Activated T-cell treated with anti-CD3 and anti-CD28 coated beads, Interleukin-2, amount 50 U/mL, for 72 hours (primary cell): ENCODE measurements at regions not wholly inside any gene's neighbourhood (a gene's known extent, or its start where the extent isn't known, plus 50 kb on each side); places are given as distances from the start of the nearest gene placed in this dataset.

ENCODE experiments used
- ATAC-seq, 2 donors: fragments of 150-1000 bp; cut with Tn5 transposase; replicated peaks in 1 of 2; 2 replicates each; pipeline ENCODE4 v1.10.0; 2021; ENCODE audit warnings: moderate library complexity in 2 of 2, mild to moderate bottlenecking in 1 of 2
- DNase-seq, 2 donors: peaks; one replicate each; pipeline ENCODE4 v3.0.0; 2021 to 2022; ENCODE audit warnings: mixed read lengths in 1 of 2
- H3K27ac Mint-ChIP-seq: one replicate; pipeline ENCODE4 v1.8.0; 2022; ENCODE audit warnings: mild to moderate bottlenecking, moderate library complexity, mixed read lengths
- H3K27me3 Mint-ChIP-seq: one replicate; pipeline ENCODE4 v1.8.0; 2022; ENCODE audit warnings: low read depth, mixed read lengths
- H3K36me3 Mint-ChIP-seq, 2 donors: one replicate each; pipeline ENCODE4 v1.8.0; 2022; ENCODE audit warnings: mixed read lengths in 2 of 2, mild to moderate bottlenecking in 1 of 2; ENCODE audit not compliant: insufficient read depth in 2 of 2
- H3K4me1 Mint-ChIP-seq: one replicate; pipeline ENCODE4 v1.8.0; 2022; ENCODE audit warnings: low read depth, mixed read lengths
- H3K4me3 Mint-ChIP-seq, 2 donors: one replicate each; pipeline ENCODE4 v1.8.0; 2022; ENCODE audit warnings: mild to moderate bottlenecking in 2 of 2, mixed read lengths in 2 of 2, moderate library complexity in 2 of 2
- H3K9me3 Mint-ChIP-seq, 2 donors: one replicate each; pipeline ENCODE4 v1.8.0; 2022; ENCODE audit warnings: mixed read lengths in 2 of 2

DNA sequence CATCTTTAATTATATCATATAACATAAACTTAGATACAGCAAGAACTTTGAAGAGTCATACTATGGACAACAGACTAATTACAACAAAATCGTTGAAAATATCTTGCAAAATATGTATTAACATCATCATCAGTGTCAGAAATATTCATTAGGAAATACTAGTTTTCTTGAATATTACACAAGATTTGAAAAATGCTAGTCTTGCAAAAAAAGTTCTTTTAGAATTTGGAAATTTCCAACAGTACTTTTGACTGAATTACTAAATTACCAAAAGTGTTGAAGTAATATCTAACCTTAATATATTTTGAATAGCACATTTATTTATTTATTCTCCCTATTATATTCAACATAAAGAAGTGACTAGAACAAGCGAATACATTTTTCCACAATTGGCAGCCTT, 1224.8 kb upstream of the EYS start:
- ATAC-seq (no peak), DNase-seq (no peak)
- Mint-ChIP-seq H3K4me1 (no peaks in the 10 kb centered on the region), H3K9me3 (peaks cover 5 to 11% of the 10 kb centered on the region in 2 donors), H3K36me3 (peaks cover 0 to 1% of the 10 kb centered on the region in 2 donors), H3K27me3 (no peaks in the 10 kb centered on the region), H3K4me3 (no peak overlapping the region), H3K27ac (no peak overlapping the region)

DNA sequence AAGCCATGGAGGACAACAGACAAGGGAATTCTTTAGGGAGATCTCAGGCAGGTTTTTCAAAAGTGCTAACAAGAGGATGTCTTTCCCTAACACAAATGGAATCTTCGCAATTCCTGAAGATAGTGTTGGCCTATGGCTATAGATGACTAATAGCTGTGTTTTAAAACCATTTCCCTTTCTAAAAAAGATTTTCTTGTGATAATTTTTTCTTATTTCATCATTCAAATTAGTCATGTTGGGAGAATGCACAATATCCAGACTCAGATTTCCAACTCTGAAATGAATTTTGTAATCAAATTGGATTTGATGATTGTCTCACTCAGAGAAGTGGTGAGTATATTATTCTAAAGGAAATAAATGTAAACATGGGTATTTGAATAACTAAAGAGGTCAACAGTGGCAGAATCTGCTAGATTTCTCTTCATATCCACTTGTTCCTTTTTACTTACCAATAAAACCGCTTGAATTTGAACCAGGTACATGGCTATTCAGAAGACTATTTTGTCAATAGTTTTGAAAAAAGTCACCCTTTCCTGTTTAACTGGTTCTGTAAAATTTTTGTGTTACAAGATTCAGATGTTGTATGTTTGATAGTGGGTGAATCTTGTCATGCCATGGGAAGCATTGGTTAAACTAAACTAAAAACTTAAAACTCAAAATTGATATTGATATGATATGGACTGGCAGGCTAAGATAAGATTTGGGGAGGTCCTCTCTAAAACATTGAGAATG, 1223.7 kb upstream of the EYS start:
- Mint-ChIP-seq H3K4me1 (no peaks in the 10 kb centered on the region), H3K36me3 (peaks cover 0 to 5% of the 10 kb centered on the region in 2 donors), H3K9me3 (peaks cover 4 to 11% of the 10 kb centered on the region in 2 donors), H3K4me3 (no peak overlapping the region), H3K27me3 (no peaks in the 10 kb centered on the region), H3K27ac (no peak overlapping the region)
- no peak for ATAC-seq
- no peak for DNase-seq

GRCh38 chr6:66926060-66926459, 1219.0 kb upstream of the EYS start:
- no peak overlapping the region for H3K27ac Mint-ChIP-seq
- DNase-seq = no peak
- H3K36me3 Mint-ChIP-seq = peaks cover 1 to 8% of the 10 kb centered on the region in 2 donors
- no peak overlapping the region for H3K4me3 Mint-ChIP-seq
- H3K4me1 Mint-ChIP-seq = no peaks in the 10 kb centered on the region
- no peak for ATAC-seq
- H3K27me3 Mint-ChIP-seq = no peaks in the 10 kb centered on the region
- peaks cover 15 to 19% of the 10 kb centered on the region in 2 donors for H3K9me3 Mint-ChIP-seq

GRCh38 chr6:66913657-66914056, 1206.6 kb upstream of the EYS start:
- DNase-seq = no peak
- H3K9me3 Mint-ChIP-seq = peaks cover 1 to 3% of the 10 kb centered on the region in 2 donors
- ATAC-seq = no peak
- H3K27ac Mint-ChIP-seq = no peak overlapping the region
- no peaks in the 10 kb centered on the region for H3K27me3 Mint-ChIP-seq
- H3K36me3 Mint-ChIP-seq = no peaks in the 10 kb centered on the region
- H3K4me1 Mint-ChIP-seq = no peaks in the 10 kb centered on the region
- H3K4me3 Mint-ChIP-seq = no peak overlapping the region

DNA sequence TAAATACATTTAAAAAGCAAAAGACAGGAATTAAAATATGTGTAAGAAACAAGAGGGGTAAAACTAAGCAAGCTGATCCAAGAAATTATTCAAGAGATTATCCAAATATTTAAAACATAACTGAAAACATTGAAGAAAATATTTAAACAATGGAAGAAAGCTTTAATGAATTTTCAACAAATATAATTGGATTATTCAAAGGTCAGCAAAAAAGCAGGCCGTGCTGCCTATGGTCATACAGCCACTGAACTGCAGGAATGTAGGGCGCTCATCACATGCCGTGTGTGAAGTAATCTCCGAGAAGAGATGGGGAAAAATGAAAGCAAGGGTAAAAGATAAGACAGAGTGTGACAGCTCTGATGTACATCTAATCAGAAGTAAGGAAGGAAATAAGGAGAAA, 1195.4 kb upstream of the EYS start:
- peaks cover 0 to 4% of the 10 kb centered on the region in 2 donors for H3K36me3 Mint-ChIP-seq
- H3K27me3 Mint-ChIP-seq = no peaks in the 10 kb centered on the region
- ATAC-seq (no peak), DNase-seq (no peak)
- no peaks in the 10 kb centered on the region for H3K4me1 Mint-ChIP-seq
- H3K27ac Mint-ChIP-seq = no peak overlapping the region
- H3K9me3 Mint-ChIP-seq = peaks cover 6 to 8% of the 10 kb centered on the region in 2 donors
- H3K4me3 Mint-ChIP-seq = no peak overlapping the region

- no peaks in the 10 kb centered on the region for H3K27me3 Mint-ChIP-seq
- peaks cover 0 to 2% of the 10 kb centered on the region in 2 donors for H3K36me3 Mint-ChIP-seq
- H3K4me1 Mint-ChIP-seq = no peaks in the 10 kb centered on the region
- H3K9me3 Mint-ChIP-seq = peaks cover 7 to 8% of the 10 kb centered on the region in 2 donors
- no peak for ATAC-seq
- H3K4me3 Mint-ChIP-seq = no peak overlapping the region
- H3K27ac Mint-ChIP-seq = no peak overlapping the region
- DNase-seq = no peak
These were observed 1193.4 kb upstream of the EYS start for GRCh38 chr6:66900133-66901083.

- ATAC-seq = no peak
- DNase-seq = no peak
- no peaks in the 10 kb centered on the region for H3K27me3 Mint-ChIP-seq
- H3K4me3 Mint-ChIP-seq = no peak overlapping the region
- H3K9me3 Mint-ChIP-seq = peaks cover 6 to 9% of the 10 kb centered on the region in 2 donors
- no peak overlapping the region for H3K27ac Mint-ChIP-seq
- peaks cover 2% of the 10 kb centered on the region in 2 donors for H3K36me3 Mint-ChIP-seq
- H3K4me1 Mint-ChIP-seq = no peaks in the 10 kb centered on the region
These were observed 1190.5 kb upstream of the EYS start for GRCh38 chr6:66897576-66897975.

GRCh38 chr6:66896415-66896814, 1189.4 kb upstream of the EYS start:
- DNase-seq (no peak), ATAC-seq (no peak)
- peaks cover 5 to 7% of the 10 kb centered on the region in 2 donors for H3K9me3 Mint-ChIP-seq
- H3K4me3 Mint-ChIP-seq = no peak overlapping the region
- no peak overlapping the region for H3K27ac Mint-ChIP-seq
- peaks cover 2% of the 10 kb centered on the region in 2 donors for H3K36me3 Mint-ChIP-seq
- H3K27me3 Mint-ChIP-seq = no peaks in the 10 kb centered on the region
- no peaks in the 10 kb centered on the region for H3K4me1 Mint-ChIP-seq

DNA sequence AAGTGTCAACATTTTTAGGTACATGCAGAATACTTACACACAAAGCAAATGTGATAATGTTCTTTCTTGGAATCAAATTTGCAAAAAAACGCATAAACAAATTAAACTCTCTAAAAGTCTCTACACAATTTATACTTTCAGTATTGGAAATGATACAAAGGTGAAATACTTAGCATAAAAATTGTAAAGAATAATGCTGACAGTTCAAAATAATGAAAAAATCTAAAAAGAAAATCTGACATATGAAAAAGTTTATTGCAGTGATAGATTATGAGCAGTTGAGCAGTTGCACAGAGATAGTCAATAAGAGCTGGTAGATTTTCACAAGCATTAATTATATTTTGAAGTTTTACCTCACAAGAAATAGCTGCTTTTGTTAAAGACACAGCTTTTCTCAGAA, 1176.4 kb upstream of the EYS start:
- peaks cover 7 to 15% of the 10 kb centered on the region in 2 donors for H3K9me3 Mint-ChIP-seq
- H3K4me3 Mint-ChIP-seq = no peak overlapping the region
- H3K36me3 Mint-ChIP-seq = peaks cover 0 to 3% of the 10 kb centered on the region in 2 donors
- no peak for DNase-seq
- H3K27me3 Mint-ChIP-seq = no peaks in the 10 kb centered on the region
- H3K4me1 Mint-ChIP-seq = no peaks in the 10 kb centered on the region
- H3K27ac Mint-ChIP-seq = no peak overlapping the region
- ATAC-seq = no peak

DNA sequence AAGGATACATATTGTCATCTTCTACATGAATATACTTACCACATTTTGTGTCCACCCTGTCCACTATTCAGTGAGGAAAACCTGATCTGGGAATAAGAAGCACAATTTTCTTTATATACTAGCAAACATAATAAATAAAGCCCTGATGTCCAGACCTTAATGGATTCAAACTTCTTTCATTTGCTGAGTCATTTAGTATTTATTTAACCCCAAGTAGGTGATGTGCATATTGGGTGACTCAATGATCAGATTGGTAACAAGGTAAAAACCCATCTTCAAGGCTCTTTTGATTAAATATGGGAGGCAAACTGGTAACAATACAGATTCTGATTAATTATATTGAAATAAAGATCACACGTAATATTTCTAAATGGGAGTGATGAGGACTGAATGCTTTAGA, 1159.8 kb upstream of the EYS start:
- no peak for ATAC-seq
- H3K4me1 Mint-ChIP-seq = no peaks in the 10 kb centered on the region

DNA sequence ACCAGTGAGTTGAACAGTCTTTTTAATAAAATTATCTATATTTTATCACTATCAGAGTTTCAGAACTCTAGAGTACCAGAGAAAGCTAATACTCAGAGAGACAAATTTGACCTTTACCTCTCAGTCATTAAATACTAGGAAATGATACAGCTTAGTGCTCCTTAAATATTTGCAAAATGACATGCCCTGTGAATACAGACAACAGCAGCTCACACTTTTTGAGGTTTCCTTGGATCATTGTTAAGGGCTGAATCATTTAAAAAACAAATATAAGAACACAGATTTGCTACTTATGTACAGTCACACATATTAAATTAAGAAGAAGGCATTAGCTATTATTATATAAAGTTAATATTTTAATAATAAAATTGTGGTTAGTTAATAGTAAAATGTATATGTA, 1158.7 kb upstream of the EYS start:
- no peaks in the 10 kb centered on the region for H3K36me3 Mint-ChIP-seq
- H3K4me1 Mint-ChIP-seq = no peaks in the 10 kb centered on the region
- ATAC-seq (no peak), DNase-seq (no peak)
- H3K27ac Mint-ChIP-seq = no peak overlapping the region
- peaks cover 8 to 14% of the 10 kb centered on the region in 2 donors for H3K9me3 Mint-ChIP-seq
- no peak overlapping the region for H3K4me3 Mint-ChIP-seq
- H3K27me3 Mint-ChIP-seq = no peaks in the 10 kb centered on the region

More for the DNA sequence above, 1159.8 kb upstream of the EYS start:
- no peak for DNase-seq
- Mint-ChIP-seq H3K4me3 (no peak overlapping the region), H3K9me3 (peaks cover 8 to 14% of the 10 kb centered on the region in 2 donors), H3K36me3 (no peaks in the 10 kb centered on the region), H3K27me3 (no peaks in the 10 kb centered on the region), H3K27ac (no peak overlapping the region)

DNA sequence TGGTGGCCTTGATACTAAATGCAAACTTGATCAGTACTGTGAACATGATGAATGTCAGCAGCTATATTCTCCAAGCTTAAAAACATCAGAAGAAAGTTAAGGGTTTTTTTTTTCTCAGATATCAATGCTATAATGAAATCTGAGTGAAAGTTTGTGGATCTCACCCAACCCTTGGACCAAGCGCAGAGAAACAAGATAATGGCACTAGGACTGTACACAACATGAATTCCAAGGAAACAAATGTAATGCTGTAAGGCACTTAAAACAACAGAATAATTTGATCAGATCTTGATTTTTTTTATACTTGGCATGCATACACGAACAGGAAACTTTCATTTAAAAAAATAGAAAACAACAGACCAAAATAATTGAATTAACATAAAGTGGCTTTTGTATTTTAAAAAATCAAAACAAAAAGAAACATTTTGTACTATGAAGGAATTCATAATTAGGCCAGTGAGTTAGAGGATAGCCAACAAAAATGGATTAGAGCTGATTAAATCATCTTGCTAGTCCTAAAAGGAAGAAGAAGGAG, 1154.0 kb upstream of the EYS start:
- Mint-ChIP-seq H3K4me3 (no peak overlapping the region), H3K4me1 (no peaks in the 10 kb centered on the region), H3K9me3 (peaks cover 0 to 4% of the 10 kb centered on the region in 2 donors), H3K27me3 (no peaks in the 10 kb centered on the region), H3K27ac (no peak overlapping the region), H3K36me3 (no peaks in the 10 kb centered on the region)
- ATAC-seq (no peak), DNase-seq (no peak)

- Mint-ChIP-seq H3K4me3 (no peak overlapping the region), H3K36me3 (no peaks in the 10 kb centered on the region), H3K27ac (no peak overlapping the region), H3K27me3 (no peaks in the 10 kb centered on the region), H3K9me3 (peaks cover 0 to 4% of the 10 kb centered on the region in 2 donors), H3K4me1 (no peaks in the 10 kb centered on the region)
- no peak for ATAC-seq
- DNase-seq = no peak
These were observed 1153.3 kb upstream of the EYS start for GRCh38 chr6:66860328-66860727.
